ENCODE measurements at regions not wholly inside any gene's neighbourhood (a gene's known extent, or its start where the extent isn't known, plus 50 kb on each side); places are given as distances from the start of the nearest gene placed in this dataset.

- WGBS (ENCODE audit: insufficient coverage): 100% methylated on average over 3 of the region's 3 CpGs
- no peaks in the 10 kb centered on the region for H3K79me2 ChIP-seq (ENCODE audit: control insufficient read depth, insufficient read depth, low read length)
- ATAC-seq (ENCODE audit: low read depth) (no peak), DNase-seq (no peak)
- intact Hi-C loops (cut with micrococcal nuclease): no loop called here
- CTCF ChIA-PET: no interaction called here
- no peaks in the 10 kb centered on the region for H3K4me1 ChIP-seq (ENCODE audit: control insufficient read depth in 2 of 2, insufficient read depth in 2 of 2, low read length in 2 of 2)
- H3K27me3 ChIP-seq (replicated peaks in 1 of 4; ENCODE audit: control extremely low read depth in 1 of 4, control insufficient read depth in 3 of 4, insufficient read depth in 4 of 4, low read length in 3 of 4): no peaks in the 10 kb centered on the region
- no peaks in the 10 kb centered on the region for H4K20me1 ChIP-seq (ENCODE audit: control insufficient read depth, insufficient read depth, low read length, poor library complexity, severe bottlenecking)
- H3K4me3 ChIP-seq (ENCODE audit: control extremely low read depth in 1 of 5, extremely low read depth in 1 of 5, insufficient read depth in 1 of 5, low read depth in 2 of 5, low read length in 4 of 5): no peak overlapping the region
- no peaks in the 10 kb centered on the region for H3K36me3 ChIP-seq (replicated peaks in 1 of 2; ENCODE audit: control extremely low read depth in 1 of 2, control insufficient read depth in 1 of 2, extremely low read depth in 1 of 2, insufficient read depth in 2 of 2, low read length in 1 of 2)
- H3K4me3 Mint-ChIP-seq: no peak overlapping the region
- no peak overlapping the region for H3K27ac ChIP-seq (ENCODE audit: low read length in 2 of 2)
- no peak overlapping the region for H3K4me2 ChIP-seq (replicated peaks; ENCODE audit: low read depth, low read length, poor library complexity, severe bottlenecking)
- no peak for TF ChIP-seq CTCF (IDR thresholded peaks at IDR 0.05)
- no peak for TF ChIP-seq EZH2 (IDR thresholded peaks at IDR 0.05; ENCODE audit: borderline replicate concordance, insufficient read depth, low read depth, low read length, poor library complexity, severe bottlenecking)
- H3K9me3 Mint-ChIP-seq (ENCODE audit: insufficient read depth): peaks cover 8% of the 10 kb centered on the region
- H3K27me3 Mint-ChIP-seq: peaks cover 18% of the 10 kb centered on the region
- POLR2A ChIA-PET: no interaction called here
- H3K27ac Mint-ChIP-seq: no peak overlapping the region
- no peak overlapping the region for H3K9ac ChIP-seq (ENCODE audit: low read length)
- H3K9me3 ChIP-seq (ENCODE audit: control extremely low read depth in 1 of 3, control insufficient read depth in 2 of 3, insufficient read depth in 1 of 3, low read length in 2 of 3): peaks cover 0 to 26% (median 0%) of the 10 kb centered on the region in 3 donors
- no peaks in the 10 kb centered on the region for H3K4me1 Mint-ChIP-seq
- no peak overlapping the region for H2AFZ ChIP-seq (ENCODE audit: insufficient read depth, low read depth, low read length, poor library complexity, severe bottlenecking)
Observed at GRCh38 chr20:23229989-23230388, 120.6 kb upstream of the NXT1 start.

- Histone ChIP-seq H3K9ac (ENCODE audit: low read length) (no peak overlapping the region), H3K4me2 (replicated peaks; ENCODE audit: low read depth, low read length, poor library complexity, severe bottlenecking) (no peak overlapping the region), H3K9me3 (ENCODE audit: control extremely low read depth in 1 of 3, control insufficient read depth in 2 of 3, insufficient read depth in 1 of 3, low read length in 2 of 3) (peaks cover 0 to 23% (median 0%) of the 10 kb centered on the region in 3 donors), H4K20me1 (ENCODE audit: control insufficient read depth, insufficient read depth, low read length, poor library complexity, severe bottlenecking) (no peaks in the 10 kb centered on the region), H3K79me2 (ENCODE audit: control insufficient read depth, insufficient read depth, low read length) (no peaks in the 10 kb centered on the region), H3K36me3 (replicated peaks in 1 of 2; ENCODE audit: control extremely low read depth in 1 of 2, control insufficient read depth in 1 of 2, extremely low read depth in 1 of 2, insufficient read depth in 2 of 2, low read length in 1 of 2) (no peaks in the 10 kb centered on the region), H3K27ac (ENCODE audit: low read length in 2 of 2) (no peak overlapping the region), H2AFZ (ENCODE audit: insufficient read depth, low read depth, low read length, poor library complexity, severe bottlenecking) (no peak overlapping the region), H3K27me3 (replicated peaks in 1 of 4; ENCODE audit: control extremely low read depth in 1 of 4, control insufficient read depth in 3 of 4, insufficient read depth in 4 of 4, low read length in 3 of 4) (no peaks in the 10 kb centered on the region), H3K4me3 (ENCODE audit: control extremely low read depth in 1 of 5, extremely low read depth in 1 of 5, insufficient read depth in 1 of 5, low read depth in 2 of 5, low read length in 4 of 5) (no peak overlapping the region), H3K4me1 (ENCODE audit: control insufficient read depth in 2 of 2, insufficient read depth in 2 of 2, low read length in 2 of 2) (no peaks in the 10 kb centered on the region)
- Mint-ChIP-seq H3K4me1 (no peaks in the 10 kb centered on the region), H3K27ac (no peak overlapping the region), H3K9me3 (ENCODE audit: insufficient read depth) (peaks cover 8% of the 10 kb centered on the region), H3K4me3 (no peak overlapping the region), H3K27me3 (peaks cover 18% of the 10 kb centered on the region)
- WGBS (ENCODE audit: insufficient coverage): no CpG with 5 or more reads among the region's 3 CpGs
- ChIA-PET POLR2A (no interaction called here), CTCF (no interaction called here)
- intact Hi-C loops (cut with micrococcal nuclease): no loop called here
- no peak for ATAC-seq (ENCODE audit: low read depth)
- DNase-seq: no peak
- TF ChIP-seq CTCF (IDR thresholded peaks at IDR 0.05): no peak
Observed at GRCh38 chr20:23228912-23229311, 121.7 kb upstream of the NXT1 start.
